Esophagus squamous epithelium (tissue), 4 donors: ENCODE measurements at regions not wholly inside any gene's neighbourhood (a gene's known extent, or its start where the extent isn't known, plus 50 kb on each side); places are given as distances from the start of the nearest gene placed in this dataset.

ENCODE experiments used
- POLR2A ChIP-seq, 4 donors: fragments of 450-650 bp; IDR thresholded peaks; one replicate each; pipeline ENCODE4 v1.6.1; 2017; ENCODE audit warnings: antibody characterized with exemption in 4 of 4, mild to moderate bottlenecking in 4 of 4, moderate library complexity in 3 of 4
- TF ChIP-seq, protein P1 (sequence below), 6 experiments: fragments of 450-650 bp in 4 of 6; fragments of 200-600 bp in 2 of 6; sonication (generic) in 2 of 6; IDR thresholded peaks; one replicate each; pipeline ENCODE4 v1.5.1; 2016 to 2019; ENCODE audit warnings: antibody characterized with exemption in 6 of 6, mild to moderate bottlenecking in 4 of 6, moderate library complexity in 4 of 6

DNA sequence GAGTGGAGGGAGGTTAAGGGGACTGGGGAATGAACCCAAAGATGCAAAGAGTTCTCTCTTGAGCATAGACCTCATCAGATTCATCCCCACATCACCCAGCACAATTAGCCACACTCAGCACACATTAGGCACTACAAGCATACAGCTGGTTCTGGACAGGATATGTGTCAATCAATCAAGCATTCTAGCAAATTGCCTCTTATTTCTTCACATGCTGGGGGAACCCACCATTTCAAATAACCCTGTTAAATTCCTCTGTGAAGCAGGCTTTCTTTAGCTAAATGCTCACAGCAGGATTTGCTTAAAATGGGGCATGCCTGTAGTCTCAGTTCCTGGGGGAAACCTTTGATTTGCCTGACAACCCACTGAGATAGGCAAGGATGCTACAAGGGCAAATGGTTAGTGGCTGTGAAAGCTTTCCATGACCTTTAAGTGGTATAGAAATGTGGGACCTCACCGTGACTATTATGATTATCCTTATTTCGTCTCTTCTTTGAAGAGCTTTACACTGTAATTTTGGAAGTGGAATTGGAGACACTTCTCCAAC lies 193.4 kb upstream of the ZMIZ1 start:
- TF ChIP-seq POLR2A (IDR thresholded peaks at IDR 0.05): no peak
- TF ChIP-seq, protein P1, sequence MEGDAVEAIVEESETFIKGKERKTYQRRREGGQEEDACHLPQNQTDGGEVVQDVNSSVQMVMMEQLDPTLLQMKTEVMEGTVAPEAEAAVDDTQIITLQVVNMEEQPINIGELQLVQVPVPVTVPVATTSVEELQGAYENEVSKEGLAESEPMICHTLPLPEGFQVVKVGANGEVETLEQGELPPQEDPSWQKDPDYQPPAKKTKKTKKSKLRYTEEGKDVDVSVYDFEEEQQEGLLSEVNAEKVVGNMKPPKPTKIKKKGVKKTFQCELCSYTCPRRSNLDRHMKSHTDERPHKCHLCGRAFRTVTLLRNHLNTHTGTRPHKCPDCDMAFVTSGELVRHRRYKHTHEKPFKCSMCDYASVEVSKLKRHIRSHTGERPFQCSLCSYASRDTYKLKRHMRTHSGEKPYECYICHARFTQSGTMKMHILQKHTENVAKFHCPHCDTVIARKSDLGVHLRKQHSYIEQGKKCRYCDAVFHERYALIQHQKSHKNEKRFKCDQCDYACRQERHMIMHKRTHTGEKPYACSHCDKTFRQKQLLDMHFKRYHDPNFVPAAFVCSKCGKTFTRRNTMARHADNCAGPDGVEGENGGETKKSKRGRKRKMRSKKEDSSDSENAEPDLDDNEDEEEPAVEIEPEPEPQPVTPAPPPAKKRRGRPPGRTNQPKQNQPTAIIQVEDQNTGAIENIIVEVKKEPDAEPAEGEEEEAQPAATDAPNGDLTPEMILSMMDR (IDR thresholded peaks at IDR 0.05): no peak
